GM21717 (cell line): ENCODE measurements at regions not wholly inside any gene's neighbourhood (a gene's known extent, or its start where the extent isn't known, plus 50 kb on each side); places are given as distances from the start of the nearest gene placed in this dataset.

ENCODE experiments used
- ATAC-seq: cut with Tn5 transposase; IDR thresholded peaks from one replicate; pipeline ENCODE4 v1.9.1; 2021; ENCODE audit warnings: mild to moderate bottlenecking, moderate library complexity; ENCODE audit not compliant: unreplicated experiment

GRCh38 chr14:106840991-106841390, 1314.6 kb downstream of the TMEM121 start:
- ATAC-seq, result no peak

GRCh38 chr14:106841701-106842100, 1315.3 kb downstream of the TMEM121 start:
- no peak for ATAC-seq

DNA sequence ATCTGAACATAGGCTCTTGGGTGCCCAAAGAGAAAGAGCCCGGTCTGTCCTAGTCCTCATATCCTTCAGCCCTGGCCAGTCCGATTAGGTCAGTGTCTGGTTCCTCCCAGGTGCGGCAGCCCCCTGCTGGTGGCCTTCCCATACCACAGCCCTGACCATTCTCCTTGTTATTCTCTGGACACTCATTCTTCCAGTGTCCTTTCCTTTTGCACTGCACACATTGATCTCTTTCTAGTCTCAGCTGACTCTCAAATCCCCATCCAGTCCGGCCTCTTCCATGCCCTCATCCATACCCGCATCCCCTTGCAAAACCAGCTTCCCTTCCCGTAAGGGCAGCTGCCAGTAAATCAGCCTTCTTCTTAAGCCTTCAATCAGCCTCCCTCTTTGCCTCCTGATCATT, 1316.3 kb downstream of the TMEM121 start:
- no peak for ATAC-seq

GRCh38 chr14:106843386-106843785, 1317.0 kb downstream of the TMEM121 start:
- ATAC-seq, result no peak

DNA sequence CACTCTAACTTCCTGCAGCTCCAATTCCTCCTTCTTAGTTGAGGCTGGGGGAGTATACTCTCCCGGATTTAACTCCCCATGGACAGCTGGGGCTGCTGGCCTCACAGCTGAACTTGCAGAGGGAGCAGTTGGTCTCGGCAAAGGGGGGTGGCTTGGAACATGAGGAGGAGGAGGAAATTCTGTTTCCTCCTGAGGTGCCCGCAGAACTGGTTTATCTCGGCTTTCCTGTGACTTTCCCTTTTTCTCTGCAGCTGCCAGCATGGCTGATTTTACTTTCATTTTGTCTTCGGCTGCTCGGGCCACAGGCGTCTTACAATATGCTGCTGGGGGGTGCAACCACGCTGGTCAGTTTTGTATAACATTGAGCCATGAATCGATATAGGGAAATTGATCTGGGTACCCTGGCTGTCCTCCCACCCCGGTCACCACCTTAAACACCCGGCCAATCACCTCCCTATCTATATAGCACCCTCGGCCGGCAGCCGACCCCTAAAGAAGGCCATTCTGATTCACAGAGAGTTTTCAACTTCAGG, 1317.6 kb downstream of the TMEM121 start:
- ATAC-seq, result no peak

DNA sequence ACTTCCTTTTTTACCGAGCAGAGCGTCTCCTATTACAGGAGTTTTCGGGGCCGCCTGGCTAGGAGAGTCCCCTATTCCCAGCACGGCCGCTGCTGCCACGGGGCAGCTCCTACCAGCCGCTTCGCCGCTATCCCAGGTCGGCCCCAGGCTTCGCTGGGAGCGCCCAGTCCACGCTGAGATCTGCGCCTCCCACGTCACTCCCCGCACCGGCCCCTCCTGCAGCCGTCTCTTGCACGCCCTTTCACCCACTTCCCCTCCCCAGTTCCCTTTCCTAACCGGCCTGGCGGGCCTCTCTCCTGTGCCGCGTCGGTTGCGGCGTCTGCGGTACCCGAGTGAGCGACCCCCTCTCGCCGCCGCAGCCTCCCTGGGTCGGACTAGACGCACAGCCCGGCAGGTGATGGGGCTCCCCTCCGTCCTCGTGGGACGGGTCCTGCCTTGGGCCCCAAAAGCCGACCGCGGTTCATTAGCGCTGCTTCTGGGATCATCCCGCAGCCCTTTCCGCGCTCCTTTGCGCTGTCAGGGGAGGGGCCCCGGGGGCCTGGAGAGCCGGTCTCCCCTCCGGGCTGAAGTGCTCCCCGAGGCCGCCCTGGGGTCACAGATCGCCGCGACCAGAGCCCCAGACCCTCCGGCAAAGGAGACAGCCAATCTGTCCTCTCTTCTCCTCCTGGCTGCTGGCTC, 1318.4 kb downstream of the TMEM121 start:
- ATAC-seq, result peak; percentile 35

GRCh38 chr14:106845286-106846087, 1319.1 kb downstream of the TMEM121 start:
- ATAC-seq, result no peak

- ATAC-seq, result no peak
Observed at GRCh38 chr14:106846218-106846617, 1319.8 kb downstream of the TMEM121 start.

DNA sequence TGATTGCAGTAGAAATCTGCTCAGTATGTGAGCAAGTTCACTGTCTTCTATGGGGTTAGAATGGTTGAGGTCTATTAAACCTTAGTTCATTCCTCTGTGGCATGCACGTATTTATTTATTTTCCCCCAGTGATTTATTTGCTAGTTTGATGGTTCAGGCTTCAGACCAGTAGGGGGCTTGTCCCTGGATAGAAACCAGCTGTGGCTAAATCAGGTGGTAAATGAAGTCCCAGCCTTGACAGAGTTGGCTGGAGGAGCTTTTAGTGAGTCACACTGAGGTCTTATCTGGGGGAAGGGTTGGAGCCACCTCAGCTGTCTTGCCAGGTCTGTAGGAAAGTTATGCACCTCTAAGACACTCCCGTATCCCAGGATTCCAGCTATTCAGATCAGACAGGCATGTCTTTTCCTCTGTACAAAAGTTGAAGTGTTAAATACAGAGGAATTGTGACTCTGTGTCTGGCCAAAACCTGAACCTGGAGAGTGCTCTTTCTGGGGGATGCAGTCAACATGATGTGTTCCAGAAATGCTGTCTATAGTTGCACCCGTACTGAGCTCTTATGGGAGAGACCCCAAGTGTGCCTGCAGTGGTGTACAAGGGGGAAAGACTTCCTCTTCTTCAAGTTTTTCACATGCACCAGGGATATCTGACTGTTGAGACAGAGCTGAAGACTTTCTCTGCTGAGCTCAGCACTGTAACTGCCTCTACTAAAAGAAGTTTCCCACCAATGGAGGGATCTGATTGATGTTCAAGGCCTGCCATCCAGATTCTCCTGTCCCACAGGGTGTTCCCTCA, 1322.1 kb downstream of the TMEM121 start:
- ATAC-seq, result no peak

- peak; percentile 70 for ATAC-seq
Observed at GRCh38 chr14:106850913-106851825, 1324.8 kb downstream of the TMEM121 start.

DNA sequence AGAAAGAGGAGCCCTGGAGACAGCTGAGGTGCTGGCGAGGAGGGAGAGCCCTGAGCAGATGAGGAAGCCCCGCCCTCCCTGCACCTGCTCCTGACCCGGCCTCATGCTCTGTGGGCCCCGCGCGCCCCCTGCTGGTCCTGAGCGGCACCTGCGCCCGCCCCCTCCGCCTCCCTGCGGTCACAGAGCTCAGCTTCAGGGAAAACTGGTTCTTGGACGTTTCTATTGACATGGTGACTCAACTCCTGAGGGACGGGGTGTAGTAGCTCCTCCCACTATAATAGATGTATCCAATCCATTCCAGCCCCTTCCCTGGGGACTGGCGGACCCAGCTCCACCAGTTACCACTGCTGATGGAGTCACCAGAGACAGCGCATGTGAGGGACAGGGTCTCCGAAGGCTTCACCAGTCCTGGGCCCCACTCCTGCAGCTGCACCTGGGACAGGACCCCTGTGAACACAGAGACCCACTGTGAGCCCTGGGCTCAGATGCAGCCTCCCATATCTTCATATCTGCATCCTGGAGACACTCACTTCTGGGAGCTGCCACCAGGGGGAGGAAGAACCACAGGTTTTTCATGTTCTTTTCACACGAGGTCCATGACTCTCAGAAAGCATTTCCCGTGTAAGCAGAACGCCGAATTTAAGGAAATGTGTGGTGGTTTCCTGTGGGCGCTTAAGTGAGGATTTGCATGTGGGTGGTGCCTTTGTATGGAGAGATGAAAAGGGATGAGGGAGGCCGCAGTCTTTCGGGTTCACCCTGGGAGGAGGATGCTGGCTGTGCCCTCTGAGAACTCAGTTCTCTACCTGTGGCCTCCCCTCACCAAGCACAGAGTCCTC, 1346.4 kb downstream of the TMEM121 start:
- peak; percentile 44 for ATAC-seq

DNA sequence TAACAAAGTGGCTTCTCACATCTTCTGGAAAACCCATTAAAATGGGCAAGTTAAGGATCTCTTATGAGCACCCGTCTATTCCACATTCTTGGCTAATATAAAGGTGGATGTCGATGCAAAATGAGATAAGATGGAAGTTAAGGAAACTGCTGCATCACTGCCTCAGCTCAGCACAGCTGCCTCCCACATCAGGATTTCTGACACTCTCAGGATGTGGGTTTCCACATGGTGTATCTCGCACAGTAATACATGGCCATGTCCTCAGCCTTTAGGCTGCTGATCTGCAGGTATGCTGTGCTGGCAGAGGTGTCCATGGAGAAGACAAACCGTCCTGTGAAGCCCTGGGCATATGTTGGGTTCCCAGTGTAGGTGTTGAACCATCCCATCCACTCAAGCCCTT, 1348.0 kb downstream of the TMEM121 start:
- ATAC-seq, result no peak

GRCh38 chr14:106875503-106875902, 1349.1 kb downstream of the TMEM121 start:
- ATAC-seq, result peak; percentile 57

GRCh38 chr14:106876711-106877110, 1350.3 kb downstream of the TMEM121 start:
- ATAC-seq, result no peak

DNA sequence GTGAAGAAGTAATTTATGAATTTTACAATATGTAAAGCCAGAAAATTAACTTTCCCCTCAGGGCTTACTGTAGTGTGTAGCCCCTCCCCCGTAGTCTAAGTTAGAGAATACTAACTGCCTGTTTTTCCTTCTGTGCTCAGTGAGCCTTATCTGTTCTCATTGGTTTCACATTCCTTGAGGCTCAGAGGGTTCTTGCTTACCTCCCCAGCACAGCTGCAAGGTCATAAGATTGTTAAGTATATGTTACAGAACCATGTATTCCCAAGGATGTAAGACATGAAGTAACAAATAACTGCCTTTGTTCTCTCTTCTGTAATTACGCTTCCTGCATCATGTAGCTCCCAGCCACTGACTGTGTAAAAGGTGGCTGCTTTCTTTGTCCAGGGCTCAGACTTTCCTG, 1351.1 kb downstream of the TMEM121 start:
- no peak for ATAC-seq

GRCh38 chr14:106879241-106879640, 1352.9 kb downstream of the TMEM121 start:
- ATAC-seq, result no peak

GRCh38 chr14:106883218-106883692, 1356.9 kb downstream of the TMEM121 start:
- ATAC-seq, result no peak
